ENCODE measurements at regions not wholly inside any gene's neighbourhood (a gene's known extent, or its start where the extent isn't known, plus 50 kb on each side); places are given as distances from the start of the nearest gene placed in this dataset.

DNA sequence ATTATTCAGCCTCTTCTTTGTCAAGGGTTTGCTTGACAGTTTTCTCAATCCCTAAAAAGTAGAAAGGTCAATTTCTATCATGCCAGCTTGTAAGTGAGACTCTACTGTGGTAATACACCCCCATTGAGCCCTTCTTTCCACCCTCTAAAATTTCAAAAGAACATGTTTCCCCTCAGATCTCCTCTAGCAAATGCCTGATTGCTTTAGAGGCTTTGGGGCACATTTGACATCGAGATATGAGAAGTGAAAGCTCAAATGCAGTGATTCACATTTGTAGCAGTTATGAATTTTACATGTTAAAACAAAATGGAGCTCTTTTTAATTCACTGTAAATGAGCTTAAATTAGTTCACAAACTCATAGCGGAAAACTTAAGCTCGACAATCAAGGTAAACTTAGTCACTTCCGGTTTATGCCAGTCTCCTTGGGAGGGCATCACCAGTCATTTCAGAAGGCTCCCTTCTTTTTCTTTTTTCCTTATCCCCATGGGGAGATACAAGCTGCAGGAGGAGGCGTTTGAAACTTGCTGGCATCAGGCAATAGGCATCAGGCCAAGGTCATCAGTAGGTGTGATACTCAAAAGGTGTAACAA is 55.3 kb upstream of the ADO start:
- TF ChIP-seq, protein P1, sequence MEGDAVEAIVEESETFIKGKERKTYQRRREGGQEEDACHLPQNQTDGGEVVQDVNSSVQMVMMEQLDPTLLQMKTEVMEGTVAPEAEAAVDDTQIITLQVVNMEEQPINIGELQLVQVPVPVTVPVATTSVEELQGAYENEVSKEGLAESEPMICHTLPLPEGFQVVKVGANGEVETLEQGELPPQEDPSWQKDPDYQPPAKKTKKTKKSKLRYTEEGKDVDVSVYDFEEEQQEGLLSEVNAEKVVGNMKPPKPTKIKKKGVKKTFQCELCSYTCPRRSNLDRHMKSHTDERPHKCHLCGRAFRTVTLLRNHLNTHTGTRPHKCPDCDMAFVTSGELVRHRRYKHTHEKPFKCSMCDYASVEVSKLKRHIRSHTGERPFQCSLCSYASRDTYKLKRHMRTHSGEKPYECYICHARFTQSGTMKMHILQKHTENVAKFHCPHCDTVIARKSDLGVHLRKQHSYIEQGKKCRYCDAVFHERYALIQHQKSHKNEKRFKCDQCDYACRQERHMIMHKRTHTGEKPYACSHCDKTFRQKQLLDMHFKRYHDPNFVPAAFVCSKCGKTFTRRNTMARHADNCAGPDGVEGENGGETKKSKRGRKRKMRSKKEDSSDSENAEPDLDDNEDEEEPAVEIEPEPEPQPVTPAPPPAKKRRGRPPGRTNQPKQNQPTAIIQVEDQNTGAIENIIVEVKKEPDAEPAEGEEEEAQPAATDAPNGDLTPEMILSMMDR (IDR thresholded peaks at IDR 0.05) = no peak
- no peak for TF ChIP-seq POLR2A (IDR thresholded peaks at IDR 0.05)

All from testis (tissue), 2 donors.